Mucosa of descending colon (tissue), 3 donors: ENCODE measurements at regions not wholly inside any gene's neighbourhood (a gene's known extent, or its start where the extent isn't known, plus 50 kb on each side); places are given as distances from the start of the nearest gene placed in this dataset.

ENCODE experiments used
- ATAC-seq: fragments of 200-7000 bp; cut with Tn5 transposase; one replicate; pipeline ENCODE4 v1.9.1; 2020; ENCODE audit warnings: mild to moderate bottlenecking, moderate library complexity
- DNase-seq, 3 donors: peaks; one replicate each; pipeline ENCODE4 v3.0.0-alpha.2; 2020
- H3K36me3 ChIP-seq: fragments of 200-600 bp; one replicate; pipeline ENCODE4 v1.8.0; 2021; ENCODE audit warnings: low read depth, mild to moderate bottlenecking
- H3K4me1 ChIP-seq: fragments of 200-600 bp; one replicate; pipeline ENCODE4 v1.8.0; 2021; ENCODE audit warnings: low read depth, mild to moderate bottlenecking
- H3K4me3 ChIP-seq: fragments of 200-600 bp; one replicate; pipeline ENCODE4 v1.8.0; 2021; ENCODE audit warnings: mild to moderate bottlenecking
- H3K9me3 ChIP-seq: fragments of 200-600 bp; one replicate; pipeline ENCODE4 v1.8.0; 2021; ENCODE audit warnings: mild to moderate bottlenecking
- CTCF ChIP-seq: fragments of 200-600 bp; IDR thresholded peaks from one replicate; pipeline ENCODE4 v1.8.0; 2022; ENCODE audit warnings: antibody characterized with exemption, mild to moderate bottlenecking
- intact Hi-C, 2 donors: fragments of 100-400 bp; cut with DNase I in 1 of 2; cut with micrococcal nuclease in 1 of 2; formaldehyde crosslinking; loops; one replicate each; pipeline versions ENCODE4 v1.11.0 to v1.11.1; 2022; cut with DNase I, micrococcal nuclease
- donor health status: DM: no; HTN: no; CAD: no; lungs with moderate emphysema.
- donor health status: DM: no; HTN: no; CAD: no.
- donor health status: DM: no; HTN: yes; CAD: no.

DNA sequence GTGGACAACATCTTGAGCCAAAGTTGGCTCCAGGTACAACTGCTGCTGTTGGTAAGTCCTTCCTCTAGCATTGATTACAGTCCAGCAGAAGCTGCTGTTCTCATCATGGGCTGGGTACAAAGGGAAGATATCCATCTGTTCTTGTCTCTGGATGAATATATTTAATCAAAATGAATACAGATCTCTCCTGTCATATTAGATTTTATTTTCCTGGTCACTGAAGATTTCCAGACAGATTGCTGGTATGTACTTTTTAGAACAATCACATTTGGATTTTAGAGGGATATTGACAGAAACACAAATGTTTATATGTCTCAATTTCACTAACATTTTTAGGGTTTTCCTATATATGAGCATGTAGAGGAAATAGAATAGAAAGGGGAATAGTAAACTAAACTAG is 155.4 kb upstream of the FHL2 start:
- Histone ChIP-seq H3K36me3 (no peaks in the 10 kb centered on the region), H3K4me1 (no peaks in the 10 kb centered on the region), H3K9me3 (no peaks in the 10 kb centered on the region), H3K4me3 (no peak overlapping the region)
- TF ChIP-seq CTCF = no peak
- intact Hi-C loops = no loop called here
- no peak for DNase-seq
- ATAC-seq = no peak

DNA sequence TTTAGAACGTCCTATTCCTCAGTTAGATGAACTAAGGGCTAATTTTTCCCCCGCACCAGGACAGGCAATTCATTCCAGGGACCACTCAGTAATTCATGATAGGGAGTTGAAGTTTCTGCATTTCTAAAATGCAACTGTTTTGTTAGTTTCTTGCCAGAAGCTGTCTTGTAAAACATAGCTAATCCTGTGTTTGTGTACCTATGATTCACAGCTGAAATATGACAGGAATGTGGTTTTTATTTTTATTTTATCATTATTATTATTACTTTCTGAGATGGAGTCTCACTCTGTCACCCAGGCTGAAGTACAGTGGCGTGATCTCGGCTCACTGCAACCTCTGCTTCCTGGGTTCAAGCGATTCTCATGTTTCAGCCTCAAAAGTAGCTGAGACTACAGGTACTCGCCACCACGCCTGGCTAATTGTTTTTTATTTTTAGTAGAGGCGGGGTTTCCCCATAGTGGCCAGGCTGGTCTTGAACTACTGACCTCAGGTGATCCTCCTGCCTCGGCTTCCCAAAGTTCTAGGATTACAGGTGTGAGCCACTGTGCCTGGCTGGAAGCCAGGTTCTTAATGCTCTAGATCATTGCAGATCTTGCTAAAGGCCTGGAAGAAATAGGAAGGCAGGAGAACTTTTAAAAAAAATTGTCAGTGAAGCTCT is 154.8 kb upstream of the FHL2 start:
- intact Hi-C loops = no loop called here
- ATAC-seq = no peak

DNA sequence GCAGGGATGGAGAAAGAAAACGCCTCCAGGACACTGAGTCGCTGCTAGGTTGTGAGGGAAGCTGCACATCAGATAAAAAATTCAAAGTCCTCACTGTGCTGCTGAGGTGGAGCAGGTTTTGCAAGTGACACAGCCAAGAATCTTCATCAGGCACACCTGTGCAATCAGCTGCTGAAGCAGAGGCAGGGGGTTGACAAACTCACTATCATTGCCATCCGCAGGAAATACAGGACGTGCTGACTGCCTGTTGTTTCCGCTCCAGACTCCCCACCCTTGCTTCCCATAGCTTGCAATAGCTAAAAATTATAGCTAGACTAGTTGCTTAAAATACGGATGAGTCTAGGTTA is 147.8 kb upstream of the FHL2 start:
- no peaks in the 10 kb centered on the region for H3K36me3 ChIP-seq

More for the DNA sequence above, 154.8 kb upstream of the FHL2 start:
- Histone ChIP-seq H3K4me1 (no peaks in the 10 kb centered on the region), H3K36me3 (no peaks in the 10 kb centered on the region), H3K4me3 (no peak overlapping the region), H3K9me3 (no peaks in the 10 kb centered on the region)
- no peak for DNase-seq
- no peak for TF ChIP-seq CTCF

GRCh38 chr2:105545730-105546627 is 147.1 kb upstream of the FHL2 start:
- Histone ChIP-seq H3K9me3 (no peaks in the 10 kb centered on the region), H3K36me3 (no peaks in the 10 kb centered on the region), H3K4me3 (no peak overlapping the region), H3K4me1 (no peaks in the 10 kb centered on the region)
- TF ChIP-seq CTCF = peak; percentile 53
- ATAC-seq (peak; percentile 80), DNase-seq (peak in 2 of 3 donors; percentile 66 to 78)
- intact Hi-C loops = no loop called here

More for the DNA sequence above, 147.8 kb upstream of the FHL2 start:
- H3K4me1 ChIP-seq = no peaks in the 10 kb centered on the region
- DNase-seq = no peak
- no peak for TF ChIP-seq CTCF
- ATAC-seq = no peak
- no peak overlapping the region for H3K4me3 ChIP-seq
- intact Hi-C loops = no loop called here
- no peaks in the 10 kb centered on the region for H3K9me3 ChIP-seq

- intact Hi-C loops = no loop called here
- H3K4me1 ChIP-seq = no peaks in the 10 kb centered on the region
- no peaks in the 10 kb centered on the region for H3K9me3 ChIP-seq
- H3K4me3 ChIP-seq = no peak overlapping the region
- ATAC-seq (no peak), DNase-seq (no peak)
- TF ChIP-seq CTCF = no peak
- H3K36me3 ChIP-seq = no peaks in the 10 kb centered on the region
Observed at GRCh38 chr2:105544591-105545377, 145.9 kb upstream of the FHL2 start.
